Nephron progenitor cell (in vitro differentiated cells): ENCODE measurements at regions not wholly inside any gene's neighbourhood (a gene's known extent, or its start where the extent isn't known, plus 50 kb on each side); places are given as distances from the start of the nearest gene placed in this dataset.

Source experiments
- DNase-seq: peaks from one replicate; pipeline ENCODE4 v3.0.0; 2021
- H3K27ac Mint-ChIP-seq: 2 replicates; pipeline ENCODE4 v1.8.0; 2021; ENCODE audit warnings: mild to moderate bottlenecking, moderate library complexity, mixed read lengths
- H3K27me3 Mint-ChIP-seq: 2 replicates; pipeline ENCODE4 v1.8.0; 2021; ENCODE audit warnings: mild to moderate bottlenecking, low read depth, mixed read lengths; ENCODE audit not compliant: poor library complexity
- H3K36me3 Mint-ChIP-seq: 2 replicates; pipeline ENCODE4 v1.8.0; 2021; ENCODE audit warnings: low read depth, mixed read lengths
- H3K4me1 Mint-ChIP-seq: 2 replicates; pipeline ENCODE4 v1.8.0; 2021; ENCODE audit warnings: mixed read lengths
- H3K4me3 Mint-ChIP-seq: 2 replicates; pipeline ENCODE4 v1.8.0; 2021; ENCODE audit warnings: mild to moderate bottlenecking, moderate library complexity, mixed read lengths
- H3K9me3 Mint-ChIP-seq: 2 replicates; pipeline ENCODE4 v1.8.0; 2021; ENCODE audit warnings: mild to moderate bottlenecking, moderate library complexity, mixed read lengths
- CTCF ChIP-seq: fragments of 200-600 bp; sonication (generic); IDR thresholded peaks from 2 replicates; pipeline ENCODE4 v1.5.0; 2021; ENCODE audit warnings: antibody characterized with exemption

GRCh38 chr7:51368334-51368733, 51.7 kb upstream of the COBL start:
- no peak for DNase-seq
- H3K9me3 Mint-ChIP-seq: no peaks in the 10 kb centered on the region
- H3K27me3 Mint-ChIP-seq: peaks cover 3% of the 10 kb centered on the region
- no peak overlapping the region for H3K4me3 Mint-ChIP-seq
- H3K27ac Mint-ChIP-seq: no peak overlapping the region
- H3K36me3 Mint-ChIP-seq: no peaks in the 10 kb centered on the region
- peaks cover 7% of the 10 kb centered on the region for H3K4me1 Mint-ChIP-seq
- no peak for TF ChIP-seq CTCF

- TF ChIP-seq CTCF: no peak
- no peak overlapping the region for H3K27ac Mint-ChIP-seq
- H3K4me3 Mint-ChIP-seq: no peak overlapping the region
- peaks cover 7% of the 10 kb centered on the region for H3K4me1 Mint-ChIP-seq
- H3K9me3 Mint-ChIP-seq: no peaks in the 10 kb centered on the region
- no peak for DNase-seq
- H3K36me3 Mint-ChIP-seq: no peaks in the 10 kb centered on the region
- H3K27me3 Mint-ChIP-seq: peaks cover 1% of the 10 kb centered on the region
Observed at GRCh38 chr7:51367614-51367968, 51.0 kb upstream of the COBL start.

GRCh38 chr7:51366930-51367613, 50.5 kb upstream of the COBL start:
- no peaks in the 10 kb centered on the region for H3K36me3 Mint-ChIP-seq
- peaks cover 7% of the 10 kb centered on the region for H3K4me1 Mint-ChIP-seq
- peak; percentile 48 for DNase-seq
- H3K4me3 Mint-ChIP-seq: no peak overlapping the region
- peaks cover 3% of the 10 kb centered on the region for H3K9me3 Mint-ChIP-seq
- no peak overlapping the region for H3K27ac Mint-ChIP-seq
- H3K27me3 Mint-ChIP-seq: no peaks in the 10 kb centered on the region
- TF ChIP-seq CTCF: peak; percentile 70
